ENCODE measurements at regions not wholly inside any gene's neighbourhood (a gene's known extent, or its start where the extent isn't known, plus 50 kb on each side); places are given as distances from the start of the nearest gene placed in this dataset.

DNA sequence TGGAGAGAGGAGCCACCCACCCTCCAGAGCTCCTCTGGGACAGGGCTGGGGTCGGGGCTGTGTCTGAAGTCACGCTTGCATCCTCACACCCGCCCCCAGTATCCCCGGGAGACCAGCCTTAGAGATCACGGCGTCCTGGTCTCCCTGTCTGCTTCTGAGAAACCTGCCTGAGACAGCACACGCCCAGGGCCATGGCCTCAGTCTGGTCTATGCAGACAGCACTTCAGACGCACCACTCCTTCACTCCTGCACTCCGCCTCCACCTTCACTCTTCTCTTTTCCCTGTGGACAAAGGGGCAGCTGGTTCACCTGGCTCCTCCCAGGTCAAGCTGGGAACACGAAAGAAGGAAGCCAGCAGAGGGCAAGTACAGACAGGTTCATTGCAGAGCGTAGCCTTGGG is 248.0 kb upstream of the GSE1 start:
- no peaks in the 10 kb centered on the region for H3K27me3 ChIP-seq (ENCODE audit: control insufficient read depth, insufficient read depth, low read length)
- no CpG with 5 or more reads among the region's 11 CpGs for WGBS (ENCODE audit: insufficient coverage, low lambda C conversion rate)
- no peak overlapping the region for H3K27ac ChIP-seq (ENCODE audit: low read length)
- no peak for DNase-seq
- peaks cover 5% of the 10 kb centered on the region for H3K36me3 ChIP-seq (ENCODE audit: control insufficient read depth, insufficient read depth, low read length)
- no peaks in the 10 kb centered on the region for H3K9me3 ChIP-seq (ENCODE audit: control insufficient read depth, low read depth, low read length)
- H3K4me1 ChIP-seq (ENCODE audit: control insufficient read depth, insufficient read depth, low read length), result peaks cover 28% of the 10 kb centered on the region
- H3K4me3 ChIP-seq (ENCODE audit: low read length), result no peak overlapping the region

GRCh38 chr16:85366031-85366763 is 246.9 kb upstream of the GSE1 start:
- Histone ChIP-seq H3K36me3 (ENCODE audit: control insufficient read depth, insufficient read depth, low read length) (peaks cover 5% of the 10 kb centered on the region), H3K4me3 (ENCODE audit: low read length) (no peak overlapping the region), H3K27ac (ENCODE audit: low read length) (no peak overlapping the region), H3K4me1 (ENCODE audit: control insufficient read depth, insufficient read depth, low read length) (peaks cover 23% of the 10 kb centered on the region), H3K27me3 (ENCODE audit: control insufficient read depth, insufficient read depth, low read length) (no peaks in the 10 kb centered on the region), H3K9me3 (ENCODE audit: control insufficient read depth, low read depth, low read length) (no peaks in the 10 kb centered on the region)
- DNase-seq, result no peak
- 79% methylated on average over 3 of the region's 22 CpGs for WGBS (ENCODE audit: insufficient coverage, low lambda C conversion rate)

DNA sequence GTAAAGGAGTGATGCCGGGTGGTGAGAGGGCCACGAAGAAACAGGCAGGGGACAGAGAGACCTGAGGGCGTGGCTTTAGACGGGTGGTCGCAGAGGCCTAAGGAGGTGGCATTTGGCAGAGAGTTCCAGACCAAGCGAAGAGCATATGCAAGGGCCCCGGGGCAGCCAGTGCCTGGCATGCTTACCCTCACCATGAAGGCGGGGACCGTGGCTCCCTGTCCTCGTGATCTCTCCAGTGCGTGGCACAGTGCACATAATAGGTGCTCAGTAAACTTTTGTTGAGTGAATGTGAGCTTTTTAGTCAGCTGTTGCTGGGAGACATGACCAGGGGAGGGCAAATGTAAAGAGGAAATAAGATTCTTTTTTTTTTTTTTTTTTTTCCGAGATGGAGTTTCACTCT is 245.6 kb upstream of the GSE1 start:
- no peak for DNase-seq
- H3K36me3 ChIP-seq (ENCODE audit: control insufficient read depth, insufficient read depth, low read length), result peaks cover 5% of the 10 kb centered on the region
- H3K27me3 ChIP-seq (ENCODE audit: control insufficient read depth, insufficient read depth, low read length), result no peaks in the 10 kb centered on the region
- H3K9me3 ChIP-seq (ENCODE audit: control insufficient read depth, low read depth, low read length), result no peaks in the 10 kb centered on the region
- peaks cover 13% of the 10 kb centered on the region for H3K4me1 ChIP-seq (ENCODE audit: control insufficient read depth, insufficient read depth, low read length)
- WGBS (ENCODE audit: insufficient coverage, low lambda C conversion rate), result 100% methylated on average over 3 of the region's 12 CpGs
- H3K4me3 ChIP-seq (ENCODE audit: low read length), result no peak overlapping the region
- no peak overlapping the region for H3K27ac ChIP-seq (ENCODE audit: low read length)

DNA sequence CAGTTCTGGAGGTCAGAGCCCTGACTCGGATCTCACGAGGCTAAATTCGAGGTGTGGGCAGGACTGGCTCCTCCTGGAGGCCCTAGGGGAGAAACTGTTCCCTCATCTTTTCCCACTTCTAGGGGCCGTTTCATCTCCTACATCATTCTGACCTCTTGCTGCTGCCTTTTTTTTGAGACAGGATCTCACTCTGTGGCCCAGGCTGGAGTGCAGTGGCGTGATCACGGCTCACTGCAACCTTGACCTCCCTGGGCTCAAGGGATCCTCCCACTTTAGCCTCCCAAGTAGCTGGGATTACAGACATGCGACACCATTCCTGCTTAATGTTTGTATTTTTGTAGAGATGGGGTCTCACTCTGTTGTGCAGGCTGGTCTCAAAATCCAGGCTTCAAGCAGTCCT is 244.1 kb upstream of the GSE1 start:
- peaks cover 13% of the 10 kb centered on the region for H3K4me1 ChIP-seq (ENCODE audit: control insufficient read depth, insufficient read depth, low read length)

GRCh38 chr16:85369741-85370528 is 243.2 kb upstream of the GSE1 start:
- Histone ChIP-seq H3K27ac (ENCODE audit: low read length) (no peak overlapping the region), H3K27me3 (ENCODE audit: control insufficient read depth, insufficient read depth, low read length) (no peaks in the 10 kb centered on the region), H3K9me3 (ENCODE audit: control insufficient read depth, low read depth, low read length) (no peaks in the 10 kb centered on the region), H3K4me3 (ENCODE audit: low read length) (no peak overlapping the region), H3K36me3 (ENCODE audit: control insufficient read depth, insufficient read depth, low read length) (no peaks in the 10 kb centered on the region), H3K4me1 (ENCODE audit: control insufficient read depth, insufficient read depth, low read length) (peaks cover 13% of the 10 kb centered on the region)
- no peak for DNase-seq
- WGBS (ENCODE audit: insufficient coverage, low lambda C conversion rate), result no CpG with 5 or more reads among the region's 20 CpGs

More for the DNA sequence above, 244.1 kb upstream of the GSE1 start:
- H3K9me3 ChIP-seq (ENCODE audit: control insufficient read depth, low read depth, low read length), result no peaks in the 10 kb centered on the region
- DNase-seq, result no peak
- peaks cover 5% of the 10 kb centered on the region for H3K36me3 ChIP-seq (ENCODE audit: control insufficient read depth, insufficient read depth, low read length)
- no peaks in the 10 kb centered on the region for H3K27me3 ChIP-seq (ENCODE audit: control insufficient read depth, insufficient read depth, low read length)
- no CpG with 5 or more reads among the region's 7 CpGs for WGBS (ENCODE audit: insufficient coverage, low lambda C conversion rate)
- H3K27ac ChIP-seq (ENCODE audit: low read length), result no peak overlapping the region
- H3K4me3 ChIP-seq (ENCODE audit: low read length), result no peak overlapping the region

DNA sequence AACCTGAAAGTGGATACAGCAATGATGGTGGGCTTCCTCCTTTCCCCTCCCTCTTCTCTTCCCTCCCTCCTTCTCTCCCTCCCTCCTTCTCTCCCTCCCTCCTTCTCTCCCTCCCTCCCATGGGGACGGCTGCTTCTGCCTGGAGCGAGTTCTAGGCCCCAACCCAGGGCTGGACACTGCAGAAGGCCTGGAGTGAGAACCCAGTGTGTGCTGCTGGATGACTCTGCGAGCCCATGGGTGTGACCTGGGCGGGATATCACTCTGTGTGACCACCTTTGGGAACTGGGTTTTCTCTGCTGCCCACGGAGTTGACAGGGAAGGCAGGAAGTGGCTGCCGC is 242.6 kb upstream of the GSE1 start:
- WGBS (ENCODE audit: insufficient coverage, low lambda C conversion rate), result no CpG with 5 or more reads among the region's 6 CpGs
- DNase-seq, result no peak
- H3K9me3 ChIP-seq (ENCODE audit: control insufficient read depth, low read depth, low read length), result no peaks in the 10 kb centered on the region
- no peak overlapping the region for H3K4me3 ChIP-seq (ENCODE audit: low read length)
- no peaks in the 10 kb centered on the region for H3K27me3 ChIP-seq (ENCODE audit: control insufficient read depth, insufficient read depth, low read length)
- no peak overlapping the region for H3K27ac ChIP-seq (ENCODE audit: low read length)
- peaks cover 13% of the 10 kb centered on the region for H3K4me1 ChIP-seq (ENCODE audit: control insufficient read depth, insufficient read depth, low read length)
- no peaks in the 10 kb centered on the region for H3K36me3 ChIP-seq (ENCODE audit: control insufficient read depth, insufficient read depth, low read length)

DNA sequence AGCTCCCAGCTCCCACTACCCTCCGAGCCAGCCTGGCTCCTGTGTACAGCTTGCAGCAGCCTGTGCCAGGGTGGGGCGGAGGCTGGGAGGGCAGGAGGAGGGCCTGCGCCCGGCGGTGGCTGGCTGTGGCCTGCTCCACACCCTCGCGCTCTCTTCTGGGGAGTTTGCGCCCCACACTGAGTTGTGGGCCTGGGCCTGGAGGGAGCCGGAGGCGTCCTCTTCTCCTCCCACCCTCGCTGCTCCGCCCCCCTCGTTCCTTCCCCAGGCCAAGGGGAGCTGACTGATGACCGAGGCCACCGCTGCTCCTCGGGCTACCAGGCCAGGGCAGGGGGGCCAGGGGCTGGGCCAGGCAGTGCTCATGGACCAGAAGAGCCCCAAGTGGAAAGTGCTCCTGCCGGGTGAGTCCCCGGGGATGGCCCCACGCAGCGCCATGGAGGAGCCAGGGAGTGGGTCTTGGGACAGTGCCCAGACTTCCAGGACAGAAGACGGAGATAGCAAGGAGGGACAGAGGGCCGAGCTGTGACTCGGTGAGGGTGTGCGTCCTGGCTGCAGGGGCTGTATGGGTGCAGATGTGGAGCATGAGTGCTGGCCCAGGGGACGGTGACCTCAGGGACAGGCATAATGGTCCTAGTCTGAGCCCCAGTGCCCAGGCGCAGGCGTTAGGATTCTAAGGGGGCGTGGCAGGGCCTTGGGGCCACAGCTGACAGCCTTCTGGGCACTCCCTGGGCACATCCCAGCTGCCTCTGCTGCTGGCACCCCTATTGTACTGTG is 242.1 kb upstream of the GSE1 start:
- no peak for DNase-seq
- Histone ChIP-seq H3K36me3 (ENCODE audit: control insufficient read depth, insufficient read depth, low read length) (no peaks in the 10 kb centered on the region), H3K9me3 (ENCODE audit: control insufficient read depth, low read depth, low read length) (no peaks in the 10 kb centered on the region), H3K27ac (ENCODE audit: low read length) (no peak overlapping the region), H3K4me3 (ENCODE audit: low read length) (no peak overlapping the region), H3K27me3 (ENCODE audit: control insufficient read depth, insufficient read depth, low read length) (no peaks in the 10 kb centered on the region), H3K4me1 (ENCODE audit: control insufficient read depth, insufficient read depth, low read length) (peaks cover 13% of the 10 kb centered on the region)
- WGBS (ENCODE audit: insufficient coverage, low lambda C conversion rate), result no CpG with 5 or more reads among the region's 28 CpGs

DNA sequence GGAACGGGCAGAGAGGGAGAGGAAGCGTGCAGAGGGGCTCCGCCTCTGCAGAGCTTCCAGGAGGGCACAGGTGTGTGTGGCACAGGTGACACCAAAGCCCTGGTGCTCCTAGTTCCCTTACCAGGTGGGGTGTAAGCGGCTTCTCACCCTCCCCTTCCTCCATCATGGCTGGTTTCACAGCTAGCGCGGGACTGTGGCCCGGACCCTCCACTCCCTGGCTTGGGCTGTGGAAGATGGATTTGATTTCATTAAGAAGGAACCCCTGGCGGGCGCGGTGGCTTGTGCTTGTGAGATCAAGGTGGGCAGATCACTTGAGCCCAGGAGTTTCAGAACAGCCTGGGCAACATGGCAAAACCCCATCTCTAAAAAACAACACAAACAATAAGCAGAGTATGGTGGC is 241.2 kb upstream of the GSE1 start:
- no peaks in the 10 kb centered on the region for H3K9me3 ChIP-seq (ENCODE audit: control insufficient read depth, low read depth, low read length)
- H3K4me1 ChIP-seq (ENCODE audit: control insufficient read depth, insufficient read depth, low read length), result peaks cover 13% of the 10 kb centered on the region
- no peaks in the 10 kb centered on the region for H3K27me3 ChIP-seq (ENCODE audit: control insufficient read depth, insufficient read depth, low read length)
- WGBS (ENCODE audit: insufficient coverage, low lambda C conversion rate), result no CpG with 5 or more reads among the region's 10 CpGs
- H3K27ac ChIP-seq (ENCODE audit: low read length), result no peak overlapping the region
- no peak overlapping the region for H3K4me3 ChIP-seq (ENCODE audit: low read length)
- H3K36me3 ChIP-seq (ENCODE audit: control insufficient read depth, insufficient read depth, low read length), result no peaks in the 10 kb centered on the region
- DNase-seq, result no peak

- WGBS (ENCODE audit: insufficient coverage, low lambda C conversion rate), result 83% methylated on average over 1 of the region's 15 CpGs
- no peaks in the 10 kb centered on the region for H3K36me3 ChIP-seq (ENCODE audit: control insufficient read depth, insufficient read depth, low read length)
- H3K27ac ChIP-seq (ENCODE audit: low read length), result no peak overlapping the region
- peaks cover 20% of the 10 kb centered on the region for H3K4me1 ChIP-seq (ENCODE audit: control insufficient read depth, insufficient read depth, low read length)
- no peaks in the 10 kb centered on the region for H3K27me3 ChIP-seq (ENCODE audit: control insufficient read depth, insufficient read depth, low read length)
- no peaks in the 10 kb centered on the region for H3K9me3 ChIP-seq (ENCODE audit: control insufficient read depth, low read depth, low read length)
- no peak overlapping the region for H3K4me3 ChIP-seq (ENCODE audit: low read length)
- DNase-seq, result no peak
These were observed 240.3 kb upstream of the GSE1 start for GRCh38 chr16:85372627-85373372.
